NCI-H748 (cell line): ENCODE measurements at regions not wholly inside any gene's neighbourhood (a gene's known extent, or its start where the extent isn't known, plus 50 kb on each side); places are given as distances from the start of the nearest gene placed in this dataset.

Source experiments
- DNase-seq: peaks from one replicate; lab custom pipeline; 2025; ENCODE audit not compliant: unreplicated experiment; lab: John Stamatoyannopoulos, UW

DNA sequence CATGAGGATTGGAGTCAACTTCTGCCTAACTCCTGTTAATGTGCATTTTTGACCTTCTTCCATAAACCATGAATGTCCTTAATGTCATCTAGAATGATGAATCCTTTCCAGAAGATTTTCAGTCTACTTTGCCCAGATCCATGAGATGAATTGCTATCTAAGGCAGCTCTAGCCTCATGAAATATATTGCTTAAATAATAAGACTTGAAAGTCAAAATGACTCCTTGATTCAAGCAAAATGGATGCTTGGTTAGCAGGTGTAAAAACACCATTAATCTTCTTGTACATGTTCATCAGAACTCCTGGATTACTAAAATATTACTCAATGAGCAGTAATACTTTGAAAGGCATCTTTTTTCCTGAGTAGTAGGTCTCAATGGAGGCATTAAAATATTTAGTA is 238.5 kb upstream of the ZC3H12C start:
- DNase-seq, result no peak

DNA sequence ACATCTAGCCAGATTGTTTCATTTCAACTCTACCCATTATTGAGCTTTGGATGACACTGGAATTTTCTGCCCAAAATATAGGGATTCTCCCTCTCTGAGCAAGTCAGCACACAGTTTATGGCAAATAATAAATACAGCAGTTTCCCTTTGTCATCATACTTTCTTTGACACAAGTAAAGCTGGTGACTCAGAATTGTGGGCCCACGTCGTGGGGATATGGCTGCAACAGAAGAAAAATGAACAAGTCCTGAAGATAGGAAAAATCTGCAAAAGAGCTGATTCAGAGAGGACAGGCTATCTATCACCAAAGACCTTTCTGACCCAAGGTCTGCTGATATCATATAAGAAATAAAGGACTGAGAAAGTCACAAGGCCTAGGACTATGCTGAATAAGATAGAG is 236.3 kb upstream of the ZC3H12C start:
- DNase-seq, result no peak

DNA sequence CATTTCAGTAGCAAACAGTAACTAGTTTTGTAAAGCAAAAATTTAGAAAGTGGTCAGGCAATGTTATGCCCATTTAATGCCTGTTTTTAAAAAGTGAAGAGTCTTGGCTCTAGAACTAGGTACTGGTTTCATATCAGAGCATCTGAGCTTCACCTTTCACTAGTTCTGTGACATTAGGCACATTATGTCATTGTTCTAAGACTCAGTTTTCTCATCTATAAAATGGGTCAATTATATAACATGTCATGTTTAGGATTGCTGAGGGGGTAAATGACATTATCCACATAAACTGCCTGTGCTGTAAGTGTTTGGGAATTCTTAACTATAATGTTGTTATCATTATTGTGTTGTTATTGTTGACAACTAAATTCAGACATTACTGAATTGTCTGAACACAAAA is 235.6 kb upstream of the ZC3H12C start:
- DNase-seq, result no peak

DNA sequence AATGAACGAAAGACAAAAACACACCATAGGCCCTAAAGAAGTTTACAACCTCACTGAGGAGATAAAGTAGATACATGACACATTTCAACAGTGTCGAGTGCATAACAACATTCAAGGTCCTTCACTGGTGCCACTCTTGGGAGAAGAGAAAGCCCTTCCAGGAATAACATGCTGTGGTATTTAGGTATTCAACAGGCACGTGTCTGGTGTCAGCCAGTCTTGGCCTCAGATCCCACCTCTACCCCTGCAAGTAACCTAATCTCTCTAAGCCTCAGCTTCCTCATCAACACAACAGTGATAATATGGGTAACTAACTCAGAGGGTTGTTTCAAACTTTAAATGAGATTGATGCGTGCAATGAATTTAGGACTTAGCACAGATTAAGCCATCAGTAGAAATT is 235.0 kb upstream of the ZC3H12C start:
- DNase-seq, result no peak

DNA sequence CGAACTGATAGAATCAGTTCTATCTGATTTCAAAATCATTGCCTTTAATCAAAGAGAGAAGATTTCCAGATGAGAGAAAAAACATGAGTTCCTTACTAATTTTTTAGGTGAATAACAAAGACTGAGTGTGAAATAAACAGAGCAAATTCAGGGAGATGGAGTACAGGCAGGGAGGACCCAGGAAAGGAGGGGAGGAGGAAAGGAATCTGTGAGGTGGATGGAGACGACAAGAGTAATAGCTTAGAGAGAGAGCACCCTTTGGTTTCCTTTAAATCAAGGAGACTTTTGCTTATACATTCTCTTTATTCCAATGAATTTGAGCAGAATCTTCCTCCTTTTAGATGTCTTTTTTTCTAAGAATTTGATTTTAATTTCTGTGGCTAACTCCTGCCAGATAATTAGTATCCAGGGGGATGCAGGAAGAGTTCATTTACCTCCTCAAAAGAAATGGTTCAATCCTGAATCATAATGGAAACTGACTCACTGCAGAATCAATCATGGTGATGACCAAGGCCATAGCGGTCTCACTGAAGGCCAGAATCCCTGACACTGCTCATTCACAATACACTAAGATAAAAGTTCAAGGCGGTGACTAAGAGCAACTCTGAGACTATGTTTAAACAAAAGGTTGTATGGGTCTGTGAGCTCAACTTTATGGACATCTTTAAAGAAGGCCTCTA is 234.0 kb upstream of the ZC3H12C start:
- no peak for DNase-seq

DNA sequence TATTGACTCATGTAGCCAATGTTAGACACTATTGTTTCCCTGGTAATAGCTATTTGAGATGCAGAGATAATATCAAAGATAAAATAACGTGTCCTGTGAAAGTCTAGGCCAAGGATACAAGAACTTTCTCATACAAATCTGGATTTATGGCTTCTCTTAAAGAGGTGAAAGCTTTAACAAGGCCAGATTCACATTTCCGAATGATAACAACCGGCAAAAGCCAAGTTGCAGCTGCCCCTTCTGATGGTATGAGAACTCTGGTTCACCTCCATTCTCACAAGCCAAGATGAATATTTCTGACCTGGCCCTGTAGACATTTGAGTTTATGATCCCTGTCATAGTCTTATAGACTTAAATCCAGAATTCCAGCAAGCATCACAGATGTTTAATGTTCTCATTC is 230.4 kb upstream of the ZC3H12C start:
- no peak for DNase-seq

DNA sequence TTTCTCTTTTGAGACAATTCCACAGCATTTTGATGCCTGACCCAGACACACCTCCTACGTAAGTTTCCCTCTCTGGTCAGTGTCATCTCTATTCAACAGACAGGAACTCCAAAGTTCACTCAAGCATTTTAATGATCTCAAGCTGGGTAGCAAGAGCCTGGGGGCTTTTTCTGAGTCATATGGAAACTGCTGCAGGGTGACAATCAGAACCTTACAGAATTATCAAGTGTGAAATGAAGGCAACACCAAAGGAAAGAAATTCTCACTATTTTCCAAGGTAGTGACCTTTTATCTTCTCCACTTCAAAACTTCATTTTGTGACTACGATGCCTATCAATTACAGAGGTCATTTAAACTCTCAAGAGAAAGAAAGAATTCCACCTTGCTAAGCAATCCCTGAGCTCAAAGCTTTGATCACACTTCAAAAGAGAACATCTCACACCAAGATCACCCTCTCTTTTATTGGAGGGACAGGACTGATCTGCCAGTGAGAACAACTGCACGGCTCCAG is 229.0 kb upstream of the ZC3H12C start:
- no peak for DNase-seq

DNA sequence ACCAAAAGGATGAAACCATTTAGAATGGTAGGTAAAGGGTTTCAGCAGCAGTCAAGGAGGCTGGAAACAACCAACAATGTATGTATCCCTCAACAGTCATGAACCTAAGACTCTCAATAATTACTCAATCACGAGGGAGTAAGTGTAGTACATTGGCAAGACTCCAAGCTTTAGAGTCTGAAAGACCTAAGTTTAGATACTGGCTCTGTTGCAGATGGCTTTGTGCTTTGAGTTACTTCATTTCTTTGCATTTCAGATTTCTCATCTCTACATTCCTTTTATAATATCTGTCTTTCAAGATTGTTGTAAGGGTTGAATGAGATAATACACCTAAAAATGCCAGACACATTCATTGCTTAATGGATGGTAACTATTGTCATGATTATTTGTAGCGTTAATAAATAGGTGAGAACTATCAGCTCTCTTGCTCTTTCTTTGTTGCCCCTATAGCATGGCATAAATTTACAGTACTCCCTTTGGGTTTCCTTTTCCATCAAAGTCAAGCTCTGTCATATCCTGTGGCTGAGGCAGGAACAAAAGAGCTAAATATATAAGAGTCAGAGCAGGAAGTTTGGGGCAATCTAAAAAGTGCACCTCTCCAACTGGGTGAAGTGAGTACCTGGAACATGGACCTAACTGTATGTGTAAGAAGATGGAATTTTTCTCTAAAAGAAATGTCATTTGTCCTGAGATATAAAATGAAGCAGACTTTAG is 228.2 kb upstream of the ZC3H12C start:
- DNase-seq, result peak; percentile 10

DNA sequence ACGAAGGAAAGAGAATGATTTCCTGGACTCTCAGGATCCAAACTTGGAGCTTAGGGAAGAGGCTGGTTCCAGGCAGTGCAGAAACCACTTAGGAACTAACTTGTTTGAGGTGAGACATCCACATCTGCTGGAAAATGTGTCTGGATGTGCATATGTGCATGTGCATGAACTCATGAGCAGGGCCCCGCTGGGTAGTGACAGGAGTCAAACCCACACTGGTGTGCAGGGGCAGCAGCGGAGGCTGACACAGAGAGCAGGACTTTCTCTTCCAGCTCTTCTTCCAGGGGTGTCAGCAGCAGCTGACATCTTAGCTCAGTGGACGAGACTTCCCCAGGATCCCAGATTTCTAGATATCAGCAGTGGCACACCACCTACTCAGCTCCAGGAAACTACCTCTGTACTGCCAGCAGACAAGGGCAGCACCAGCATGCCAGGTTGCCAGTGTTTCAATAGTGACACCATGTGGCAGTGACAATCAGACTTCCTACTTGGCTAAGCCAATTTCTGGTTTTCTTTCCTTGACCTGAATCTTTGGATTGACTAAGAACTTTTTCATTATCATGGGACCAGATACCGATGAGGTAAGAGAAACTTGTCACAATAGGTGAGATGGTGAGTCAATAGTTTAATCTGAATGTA is 227.5 kb upstream of the ZC3H12C start:
- peak; percentile 42 for DNase-seq

DNA sequence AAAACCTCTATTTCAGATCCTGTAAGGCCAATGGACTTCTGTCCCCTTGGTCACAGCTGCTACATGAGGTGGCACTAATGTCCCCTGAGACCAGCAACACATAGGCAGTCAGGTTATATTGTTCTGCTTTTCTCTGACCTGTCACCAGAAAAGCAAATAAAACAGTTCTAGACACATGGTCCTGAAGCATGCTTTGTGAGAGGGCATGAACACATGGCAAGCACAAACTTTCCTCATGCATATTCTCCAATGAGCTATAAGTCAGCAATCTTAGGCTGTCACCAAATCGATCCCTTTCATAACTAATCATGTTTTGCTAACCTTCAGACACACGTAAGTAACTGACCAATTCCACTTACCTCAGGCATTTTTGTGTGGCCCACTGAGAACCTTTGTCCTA is 225.4 kb upstream of the ZC3H12C start:
- no peak for DNase-seq

DNA sequence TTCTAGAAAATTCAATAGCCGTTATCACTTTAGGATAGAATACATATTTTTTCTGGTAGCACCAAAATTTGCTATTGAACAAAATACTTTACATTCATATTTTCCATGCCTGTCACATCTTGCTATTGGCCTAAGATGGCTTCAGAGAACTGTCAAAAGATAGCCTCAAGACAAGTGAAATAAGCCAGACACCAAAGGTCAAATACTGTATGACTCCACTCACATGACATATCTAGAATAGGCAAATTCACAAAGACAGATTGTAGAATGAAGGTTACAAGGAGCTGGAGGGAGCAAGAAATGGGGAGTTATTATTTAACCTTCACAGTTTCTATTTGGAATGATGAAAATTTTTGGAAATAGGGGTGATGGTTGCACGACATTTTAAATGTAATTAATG is 223.7 kb upstream of the ZC3H12C start:
- no peak for DNase-seq

DNA sequence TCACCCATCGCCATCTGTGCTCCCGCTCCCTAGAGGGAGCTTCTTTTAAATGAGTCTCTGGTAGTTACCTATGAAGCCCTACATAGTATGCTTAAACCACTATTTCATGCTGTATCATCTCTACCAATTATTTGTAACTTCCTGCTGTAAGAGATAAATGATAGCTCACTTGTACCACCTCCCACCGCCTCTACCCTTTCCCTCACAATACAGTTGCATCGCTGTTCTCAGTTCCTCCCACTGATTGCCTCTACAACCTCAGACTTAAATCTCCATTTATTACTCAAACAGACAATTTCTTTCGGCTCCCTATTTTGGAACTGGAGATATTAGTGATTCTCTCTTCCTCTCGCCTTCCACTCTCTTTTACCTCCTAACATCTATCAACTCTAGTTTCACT is 222.9 kb upstream of the ZC3H12C start:
- DNase-seq, result no peak

DNA sequence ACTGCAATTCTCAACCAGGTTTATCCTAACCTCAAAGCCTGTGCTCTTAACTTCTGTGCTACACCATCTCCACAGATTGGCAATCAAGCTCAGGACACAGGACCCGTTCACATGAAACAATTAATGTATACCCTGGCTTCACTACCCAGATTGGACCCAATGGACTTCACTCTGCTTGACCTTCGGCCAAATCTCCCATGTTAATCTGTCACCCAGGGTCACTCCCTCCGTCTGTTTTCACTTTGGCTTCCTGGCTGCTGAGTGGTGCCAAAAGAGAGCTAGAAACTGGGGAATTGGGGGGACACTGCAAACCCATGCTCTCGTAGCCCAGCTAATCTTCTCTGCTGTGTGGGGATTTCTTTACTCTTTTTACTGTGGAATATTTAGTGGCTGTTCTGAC is 216.1 kb upstream of the ZC3H12C start:
- no peak for DNase-seq

DNA sequence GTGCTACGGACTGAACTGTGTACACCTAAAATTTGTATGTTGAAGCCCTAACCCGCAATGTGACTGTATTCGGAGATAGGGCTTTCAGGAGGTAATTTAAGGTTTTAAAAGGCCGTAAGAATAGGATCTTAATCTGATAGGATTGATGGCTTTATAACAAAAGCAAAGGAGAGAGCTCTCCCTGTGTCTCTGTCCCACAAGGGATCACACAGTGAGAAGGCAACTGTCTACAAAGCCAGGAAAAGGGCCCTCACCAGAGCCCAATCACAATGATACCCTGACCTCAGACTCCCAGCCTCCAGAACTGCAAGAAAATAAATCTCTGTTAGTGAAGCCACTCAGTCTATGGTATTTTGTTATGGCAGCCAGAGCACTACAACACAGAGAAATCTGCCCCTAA is 208.7 kb upstream of the ZC3H12C start:
- DNase-seq, result no peak

DNA sequence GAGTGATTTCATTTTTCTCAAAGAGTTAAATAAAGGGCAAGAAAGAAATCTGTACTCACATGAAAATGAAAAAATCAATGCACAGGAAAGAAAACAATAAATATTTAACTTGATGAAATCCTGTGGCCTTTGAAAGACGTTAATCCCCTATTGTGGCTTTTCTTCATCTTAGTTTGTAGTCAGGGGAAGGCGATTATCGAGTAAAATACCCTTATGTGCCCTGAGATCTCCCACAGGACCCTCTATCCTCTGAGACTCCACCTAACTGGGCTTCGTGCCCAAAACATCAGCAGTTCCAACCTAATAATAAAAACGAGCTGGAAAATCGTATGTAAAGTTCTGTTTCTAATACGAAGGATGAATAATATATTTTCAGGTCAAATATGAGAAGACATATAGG is 208.2 kb upstream of the ZC3H12C start:
- no peak for DNase-seq

DNA sequence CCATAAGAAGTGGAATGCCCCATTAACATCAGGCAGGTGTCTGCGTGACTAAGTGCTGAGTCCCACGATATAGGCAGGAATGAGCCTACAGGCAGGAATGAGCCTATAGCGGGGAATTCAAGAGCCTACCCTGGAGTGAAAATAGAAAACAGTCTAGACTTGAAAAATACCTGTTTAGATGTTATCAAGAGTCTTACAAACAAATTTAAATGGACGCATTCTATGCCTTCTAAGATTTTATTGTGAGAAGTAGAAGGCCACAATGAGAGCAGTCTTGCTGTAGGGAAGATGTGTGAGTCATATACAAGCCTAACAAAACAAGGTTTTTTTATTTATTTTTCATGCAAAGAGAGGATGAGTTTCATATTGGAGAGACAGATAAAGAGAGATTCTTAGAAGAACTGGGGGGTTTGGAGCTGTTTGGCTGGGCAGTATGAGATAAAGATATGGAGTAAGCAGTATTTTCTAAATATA is 200.8 kb upstream of the ZC3H12C start:
- no peak for DNase-seq

DNA sequence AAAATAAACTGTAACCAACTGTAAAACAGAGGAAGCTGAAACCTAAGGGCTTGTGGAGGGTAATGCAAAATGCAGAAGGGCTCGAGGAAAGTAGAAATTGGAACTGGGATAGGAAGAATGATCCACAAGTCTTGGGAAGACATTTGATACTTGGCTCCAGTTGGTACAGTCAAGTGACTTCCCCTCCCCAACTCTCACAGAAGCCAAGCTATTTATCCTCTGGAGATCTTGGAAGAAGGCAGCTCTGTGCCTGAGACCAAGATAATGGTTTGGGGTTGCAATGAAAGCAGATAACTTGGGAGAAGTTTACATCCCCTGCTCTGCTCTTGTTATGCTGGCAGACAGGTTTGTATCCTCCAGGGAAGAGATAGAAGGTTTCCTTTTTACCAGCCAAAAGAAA is 198.9 kb upstream of the ZC3H12C start:
- DNase-seq, result no peak

DNA sequence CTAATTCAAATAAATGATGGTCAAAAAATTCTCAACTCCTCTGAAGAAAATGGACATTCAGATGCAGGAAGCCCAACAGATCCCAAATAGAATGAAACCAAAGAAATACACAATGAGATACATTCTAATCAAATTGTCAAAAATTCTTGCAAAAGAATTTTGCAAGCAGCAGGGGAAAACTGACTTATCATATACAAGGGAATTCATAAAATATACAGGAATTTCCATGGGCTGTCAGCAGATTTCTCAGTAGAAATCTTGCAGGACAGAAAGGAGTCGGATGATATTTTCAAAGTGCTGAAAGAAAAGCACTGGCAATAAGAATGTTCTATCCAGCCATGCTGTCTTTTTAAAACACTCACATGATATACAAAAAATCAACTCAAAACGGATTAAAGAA is 194.6 kb upstream of the ZC3H12C start:
- no peak for DNase-seq

DNA sequence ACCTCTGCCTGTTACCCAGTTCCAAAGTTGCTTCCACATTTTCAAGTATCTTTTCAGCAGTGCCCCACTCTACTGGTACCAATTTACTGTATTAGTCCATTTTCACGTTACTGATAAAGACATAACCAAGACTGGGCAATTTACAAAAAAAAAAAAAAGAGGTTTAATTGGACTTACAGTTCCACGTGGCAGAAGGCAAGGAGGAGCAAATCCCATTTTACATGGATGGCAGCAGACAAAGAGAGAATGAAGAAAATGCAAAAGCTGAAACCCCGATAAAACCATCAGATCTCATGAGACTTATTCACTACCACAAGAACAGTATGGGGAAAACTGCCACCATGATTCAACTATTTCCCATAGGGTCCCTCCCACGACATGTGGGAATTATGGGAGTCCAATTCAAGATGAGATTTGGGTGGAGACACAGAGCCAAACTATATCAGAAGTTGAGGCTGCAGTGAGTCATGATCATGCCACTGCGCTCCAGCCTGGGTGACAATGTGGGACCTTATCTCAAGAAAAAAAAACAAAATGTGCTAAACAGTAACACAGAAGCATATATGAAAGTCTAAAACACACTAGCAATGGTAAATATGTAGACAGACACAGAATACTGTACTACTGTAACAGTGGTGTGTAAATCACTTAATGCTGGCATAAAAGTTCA is 190.3 kb upstream of the ZC3H12C start:
- DNase-seq, result no peak

DNA sequence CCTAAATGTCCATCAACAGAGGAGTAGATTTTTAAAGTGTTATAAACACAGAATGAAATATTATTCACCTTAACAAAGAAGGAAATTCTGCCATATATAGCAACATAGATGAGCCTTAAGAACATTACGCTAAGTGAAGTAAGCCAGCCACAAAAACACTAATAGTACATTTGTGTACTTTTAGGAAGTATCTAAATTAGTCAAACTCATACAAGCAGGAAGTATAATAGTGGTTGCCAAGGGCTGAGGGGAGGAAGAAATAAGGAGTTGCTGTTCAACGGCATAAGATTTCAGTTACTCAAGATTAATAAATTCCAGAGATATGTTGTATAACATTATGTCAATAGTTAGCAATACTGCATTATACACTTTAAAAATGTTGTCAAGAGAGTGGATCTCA is 181.7 kb upstream of the ZC3H12C start:
- no peak for DNase-seq

DNA sequence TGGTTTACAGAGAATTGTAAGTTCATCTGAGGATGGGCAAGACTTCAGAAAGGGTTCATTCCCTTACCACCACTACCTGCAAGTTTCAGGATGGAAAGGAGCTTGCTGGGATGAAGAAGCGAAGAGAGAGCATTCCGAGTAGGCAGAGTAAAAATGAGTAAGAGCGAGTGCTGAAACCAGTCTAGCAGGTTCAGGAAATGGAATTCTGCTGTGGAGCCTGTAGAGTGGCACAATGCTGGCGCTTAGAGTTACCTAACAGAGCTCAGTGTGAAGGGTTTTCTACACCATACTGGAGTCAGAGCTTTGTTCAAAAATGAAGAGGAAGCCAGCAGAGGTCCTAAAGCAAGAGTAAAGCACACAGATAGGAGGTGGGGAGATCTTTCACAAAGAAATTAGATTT is 179.2 kb upstream of the ZC3H12C start:
- peak; percentile 25 for DNase-seq
